ENCODE measurements at regions not wholly inside any gene's neighbourhood (a gene's known extent, or its start where the extent isn't known, plus 50 kb on each side); places are given as distances from the start of the nearest gene placed in this dataset.

GRCh38 chr13:19069684-19070397, 111.8 kb downstream of the TUBA3C start:
- Histone ChIP-seq H2BK120ac (ENCODE audit: low read depth, low read length) (no peak overlapping the region), H2BK5ac (ENCODE audit: low read depth, low read length, poor library complexity, severe bottlenecking) (no peak overlapping the region), H3K14ac (replicated peaks; ENCODE audit: low read depth, low read length) (no peak overlapping the region), H3K27me3 (ENCODE audit: control insufficient read depth, insufficient read depth, low read length) (no peaks in the 10 kb centered on the region), H3K9ac (ENCODE audit: low read depth, low read length) (no peak overlapping the region), H4K5ac (ENCODE audit: low read depth, low read length) (no peak overlapping the region), H2AK5ac (ENCODE audit: low read depth, low read length) (no peak overlapping the region), H3K56ac (ENCODE audit: extremely low read depth, insufficient read depth, low read length) (no peak overlapping the region), H3K27ac (ENCODE audit: insufficient read depth, low read length) (no peak overlapping the region), H3K9me1 (ENCODE audit: insufficient read depth, low read length) (no peaks in the 10 kb centered on the region), H2AK9ac (replicated peaks; ENCODE audit: low read depth, low read length, poor library complexity) (no peak overlapping the region), H3K36me3 (ENCODE audit: control insufficient read depth, insufficient read depth, low read length) (no peaks in the 10 kb centered on the region), H2BK15ac (ENCODE audit: low read depth, low read length) (no peak overlapping the region), H4K8ac (ENCODE audit: low read depth in 2 of 2, low read length in 2 of 2) (no peak overlapping the region), H3K79me1 (ENCODE audit: low read depth in 1 of 2, low read length in 2 of 2) (no peaks in the 10 kb centered on the region), H2AFZ (replicated peaks; ENCODE audit: low read length, poor library complexity) (no peak overlapping the region), H2BK20ac (ENCODE audit: low read depth, low read length) (no peak overlapping the region), H3K4ac (ENCODE audit: low read depth, low read length) (no peak overlapping the region), H3K4me3 (ENCODE audit: insufficient read depth, low read depth, low read length) (no peak overlapping the region), H3K18ac (ENCODE audit: low read depth, low read length) (no peak overlapping the region), H3K4me1 (ENCODE audit: control insufficient read depth, insufficient read depth, low read length) (no peaks in the 10 kb centered on the region), H4K91ac (ENCODE audit: insufficient read depth, low read depth, low read length) (no peak overlapping the region), H3K23ac (ENCODE audit: low read depth, low read length) (no peak overlapping the region), H4K20me1 (ENCODE audit: insufficient read depth, low read length) (no peaks in the 10 kb centered on the region), H3K9me3 (ENCODE audit: control insufficient read depth, insufficient read depth, low read length) (peaks cover 19% of the 10 kb centered on the region; the same call in 1 of the 2 replicates), H3K4me2 (ENCODE audit: low read depth, low read length) (no peak overlapping the region)
- intact Hi-C loops (cut with micrococcal nuclease), result no loop called here
- POLR2A ChIA-PET (ENCODE audit: unreplicated experiment), result no interaction called here
- no peak for TF ChIP-seq MAFK (IDR thresholded peaks at IDR 0.05; ENCODE audit: low read depth, low read length)
- TF ChIP-seq MXI1 (IDR thresholded peaks at IDR 0.05; ENCODE audit: borderline replicate concordance, low read depth, low read length), result no peak
- TF ChIP-seq CTCF (conservative IDR thresholded peaks at IDR 0.05; ENCODE audit: low read depth, low read length), result no peak
- no peak for TF ChIP-seq RFX5 (IDR thresholded peaks at IDR 0.05; ENCODE audit: low read depth, low read length)
- TF ChIP-seq POLR2A (IDR thresholded peaks at IDR 0.05; ENCODE audit: low read depth, low read length), result no peak
- no peak for TF ChIP-seq ELK1 (IDR thresholded peaks at IDR 0.05; ENCODE audit: borderline replicate concordance, low read depth, low read length)
- no peak for TF ChIP-seq RAD21 (IDR thresholded peaks at IDR 0.05; ENCODE audit: low read length)
- no peak for TF ChIP-seq FOS (IDR thresholded peaks at IDR 0.05; ENCODE audit: low read depth, low read length)
- dilution Hi-C loops (cut with HindIII; ENCODE audit: low sequenced_read_pairs, unreplicated experiment), result no loop called here
- CTCF ChIA-PET, result no interaction called here
- no peak for DNase-seq
- no TSS peak for BruUV-seq (replicated peaks)
- 38% methylated on average over 4 of the region's 5 CpGs; no CpG with 5 or more reads in 1 of the 2 experiments for WGBS, 2 experiments (ENCODE audit: extremely low coverage in 2 of 2, insufficient read length in 1 of 2)
- no peak for ATAC-seq (ENCODE audit: low read depth)
- in situ Hi-C loops (cut with MboI; ENCODE audit: low sequenced_read_pairs), result no loop called here
